GM19468 (cell line): ENCODE measurements at regions not wholly inside any gene's neighbourhood (a gene's known extent, or its start where the extent isn't known, plus 50 kb on each side); places are given as distances from the start of the nearest gene placed in this dataset.

Experiments used
- ATAC-seq: cut with Tn5 transposase; IDR thresholded peaks from one replicate; pipeline ENCODE4 v1.9.1; 2021; ENCODE audit warnings: mild to moderate bottlenecking, moderate library complexity, moderate number of reproducible peaks; ENCODE audit not compliant: unreplicated experiment; ENCODE audit errors: extremely low read depth

DNA sequence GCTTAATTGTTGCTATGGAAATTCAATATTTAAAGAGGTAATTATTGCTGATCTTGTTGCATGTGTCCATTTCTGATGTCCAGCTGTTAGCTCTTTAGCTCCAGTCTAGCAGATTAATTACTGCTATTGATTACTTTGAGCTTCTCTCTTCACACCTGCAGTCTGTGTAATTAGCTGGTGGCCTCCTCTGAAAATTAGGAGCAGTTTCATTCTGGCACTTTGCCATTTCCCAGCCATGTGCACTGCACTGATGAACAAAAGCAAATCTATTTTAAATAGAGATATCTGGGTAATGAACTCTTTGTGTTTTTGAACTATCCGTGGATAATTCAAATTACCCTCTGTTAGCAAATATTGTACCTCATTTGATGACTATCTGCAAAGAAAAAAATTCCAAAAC is 275.9 kb downstream of the RNF144B start:
- ATAC-seq, result no peak

GRCh38 chr6:18664401-18664800 is 277.3 kb downstream of the RNF144B start:
- no peak for ATAC-seq

GRCh38 chr6:18667612-18668011 is 280.5 kb downstream of the RNF144B start:
- ATAC-seq, result no peak

- no peak for ATAC-seq
These were observed 281.8 kb downstream of the RNF144B start for GRCh38 chr6:18668994-18669393.

- no peak for ATAC-seq
These were observed 285.7 kb downstream of the RNF144B start for GRCh38 chr6:18672852-18673251.

DNA sequence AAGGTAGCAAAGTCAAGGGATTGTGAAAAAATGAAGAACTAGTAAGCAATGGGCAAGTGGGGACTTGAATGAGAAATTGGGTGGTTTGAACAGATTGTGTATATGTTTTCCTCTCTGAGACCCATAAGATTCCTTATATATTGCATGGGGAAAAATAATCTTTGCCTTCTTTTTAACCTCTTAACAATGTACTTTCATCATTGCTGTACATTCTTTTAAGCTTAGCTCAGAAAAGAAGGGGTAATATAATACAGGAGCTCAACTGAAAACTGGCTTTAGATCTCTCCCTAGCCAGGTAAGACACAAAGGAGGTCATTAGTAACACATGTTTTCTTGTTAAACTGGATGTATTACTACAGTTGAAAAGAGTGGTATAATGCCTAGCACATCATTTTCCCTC is 287.2 kb downstream of the RNF144B start:
- ATAC-seq, result no peak

- no peak for ATAC-seq
These were observed 288.7 kb downstream of the RNF144B start for GRCh38 chr6:18675881-18676280.

- ATAC-seq, result no peak
These were observed 289.4 kb downstream of the RNF144B start for GRCh38 chr6:18676548-18676947.

GRCh38 chr6:18680842-18681241 is 293.7 kb downstream of the RNF144B start:
- no peak for ATAC-seq

DNA sequence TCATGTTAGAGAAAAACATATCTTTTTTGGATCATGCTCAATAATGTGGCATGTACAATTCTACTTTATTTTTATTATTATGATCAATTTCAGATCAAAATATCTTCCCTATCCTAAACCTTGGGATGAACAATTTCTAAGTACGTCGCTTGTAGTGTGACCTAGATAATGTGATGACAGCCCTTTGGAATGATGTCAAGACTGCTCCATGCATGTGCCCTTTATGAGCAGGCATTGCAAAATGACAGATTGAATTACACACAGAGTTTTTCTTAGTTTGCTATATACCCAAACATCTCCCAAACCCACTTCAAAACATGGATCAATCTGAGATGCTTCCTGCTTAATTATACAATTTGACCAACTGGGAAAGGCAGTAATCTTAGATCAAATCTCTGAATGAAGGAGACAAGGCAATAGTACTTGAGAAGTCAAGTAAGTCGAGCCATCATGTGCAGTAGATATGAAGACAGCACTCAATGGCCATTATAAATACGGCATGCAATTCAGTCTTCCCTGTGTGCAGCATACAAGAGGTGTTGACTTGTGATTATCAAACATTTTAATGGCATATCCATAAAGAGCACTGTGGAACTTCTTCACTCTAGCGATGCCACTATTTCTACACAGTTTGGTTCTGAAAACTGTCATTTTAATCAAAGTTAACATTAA is 294.8 kb downstream of the RNF144B start:
- no peak for ATAC-seq

GRCh38 chr6:18684343-18684742 is 297.2 kb downstream of the RNF144B start:
- ATAC-seq, result no peak

GRCh38 chr6:18692929-18693685 is 306.0 kb downstream of the RNF144B start:
- no peak for ATAC-seq

- no peak for ATAC-seq
These were observed 306.7 kb downstream of the RNF144B start for GRCh38 chr6:18693881-18694280.

DNA sequence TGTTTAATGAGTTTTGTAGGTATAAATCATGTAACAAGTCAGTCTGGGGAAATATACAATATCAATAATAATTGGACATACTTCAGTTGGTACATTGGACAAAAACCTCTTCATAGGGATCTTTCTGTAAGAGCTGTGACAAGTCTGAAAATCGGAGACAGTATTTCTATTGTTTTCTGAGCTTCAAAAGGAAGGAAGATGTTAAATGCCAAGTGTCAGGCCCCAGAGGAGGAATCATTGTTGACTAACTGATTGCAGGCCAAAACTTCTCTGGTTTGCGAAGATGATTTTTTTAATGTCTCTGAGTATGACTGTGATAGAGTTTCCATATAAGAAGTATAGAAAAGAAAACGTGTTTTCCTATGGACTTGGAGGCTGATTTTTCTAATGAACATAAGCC is 316.4 kb downstream of the RNF144B start:
- no peak for ATAC-seq

- no peak for ATAC-seq
These were observed 320.7 kb downstream of the RNF144B start for GRCh38 chr6:18707714-18708439.

DNA sequence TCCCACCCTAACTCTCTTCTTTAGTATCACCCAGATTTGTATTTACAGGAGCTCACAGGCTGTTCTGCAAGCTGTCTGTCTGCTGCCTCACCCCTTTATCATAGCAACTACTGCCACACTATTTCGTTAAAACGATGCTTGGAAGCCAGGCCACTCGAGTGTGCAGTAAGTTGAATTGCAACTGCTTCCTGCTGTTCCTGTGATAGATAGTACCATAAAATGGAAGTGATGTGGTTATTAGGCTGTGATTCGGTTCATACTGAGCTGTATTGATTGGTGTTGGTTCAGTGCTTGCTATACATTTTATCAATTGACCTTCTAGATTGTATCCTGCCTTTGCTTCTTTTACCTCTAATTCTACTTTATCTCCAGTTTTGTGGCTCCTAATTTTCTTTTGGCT is 325.4 kb downstream of the RNF144B start:
- ATAC-seq, result no peak

- no peak for ATAC-seq
These were observed 332.9 kb downstream of the RNF144B start for GRCh38 chr6:18720075-18720474.

DNA sequence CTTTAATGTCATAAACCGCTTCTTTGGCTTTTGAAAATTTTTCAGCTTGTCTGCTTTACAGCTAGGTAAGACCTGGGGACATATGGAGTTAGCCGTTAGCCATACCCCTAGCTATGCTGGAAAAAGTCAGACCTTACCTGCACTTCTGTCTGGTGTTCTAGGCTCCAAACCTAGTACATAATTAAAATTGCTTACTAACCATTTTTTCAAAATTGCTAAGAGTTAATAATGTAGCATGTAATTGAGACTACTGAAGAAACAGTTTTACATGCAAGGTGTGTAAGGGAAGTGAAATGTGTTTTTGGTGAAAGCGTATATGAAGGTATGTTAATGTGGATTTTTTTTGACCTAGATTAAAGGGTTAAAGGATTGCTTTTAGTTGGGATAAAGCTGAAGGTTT is 336.9 kb downstream of the RNF144B start:
- no peak for ATAC-seq

DNA sequence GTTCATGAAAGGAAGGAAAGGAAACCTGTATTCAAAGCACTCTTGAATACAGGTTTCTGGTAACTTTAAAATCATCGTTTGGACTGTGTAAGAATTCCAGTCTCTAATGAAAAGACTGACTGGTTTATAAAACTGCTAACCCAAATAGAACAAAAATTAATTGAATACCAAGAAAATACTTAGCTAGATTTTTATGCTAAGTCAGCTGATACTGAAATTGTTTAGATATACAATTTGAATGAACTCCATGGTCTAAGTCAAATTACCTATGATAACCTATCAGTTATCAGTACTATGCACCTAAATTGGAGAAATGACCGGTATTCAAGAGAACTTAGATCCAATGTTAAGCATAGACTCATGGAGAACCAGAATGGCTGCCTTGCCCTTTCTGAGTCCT is 338.3 kb downstream of the RNF144B start:
- no peak for ATAC-seq

DNA sequence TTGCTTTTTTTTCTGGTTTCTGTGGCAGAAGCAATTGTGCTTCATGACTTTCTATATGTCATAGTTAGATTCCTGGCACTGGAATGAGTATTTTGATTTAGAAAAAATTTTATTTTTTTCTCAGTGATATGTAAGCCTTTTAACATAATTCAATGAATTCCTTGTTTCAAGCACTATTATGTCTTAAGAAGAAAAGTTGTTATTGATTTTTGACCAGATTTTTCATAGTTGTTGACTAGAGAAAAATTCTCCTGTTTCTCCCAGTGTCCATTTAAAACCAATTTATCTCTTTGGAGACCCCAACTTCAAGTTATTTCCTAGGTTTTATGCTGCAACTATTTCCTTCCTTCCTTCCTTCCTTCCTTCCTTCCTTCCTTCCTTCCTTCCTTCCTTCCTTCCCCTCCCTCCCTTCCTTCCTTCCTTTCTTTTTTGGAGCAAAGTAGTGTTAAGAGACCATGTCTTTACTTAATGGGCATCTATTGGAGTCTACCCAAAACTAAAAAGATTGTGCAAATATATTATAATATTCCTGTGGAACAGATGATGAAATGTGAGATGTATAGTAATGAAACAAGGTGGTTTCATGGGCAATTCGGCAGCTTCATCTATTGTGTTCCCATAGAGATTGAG is 346.9 kb downstream of the RNF144B start:
- no peak for ATAC-seq

DNA sequence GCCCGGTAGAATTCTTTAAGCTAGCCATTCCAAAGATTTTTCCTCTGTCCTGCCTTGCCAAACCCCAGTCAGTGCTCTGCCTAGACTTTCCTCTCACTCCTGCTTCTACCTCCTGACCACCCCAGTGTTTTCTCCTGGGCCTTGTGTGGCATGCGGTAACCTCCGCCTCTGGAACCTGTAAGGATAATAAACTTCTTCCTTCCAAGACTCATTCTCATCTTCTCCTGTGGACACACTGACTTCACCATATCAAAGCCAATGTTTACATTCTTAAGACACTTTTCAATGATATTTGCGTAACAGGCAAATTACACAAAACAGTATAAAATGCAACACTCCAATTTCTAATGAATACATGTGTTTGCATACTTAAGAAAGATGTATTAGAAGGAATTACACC is 354.6 kb downstream of the RNF144B start:
- no peak for ATAC-seq
